ENCODE measurements at regions not wholly inside any gene's neighbourhood (a gene's known extent, or its start where the extent isn't known, plus 50 kb on each side); places are given as distances from the start of the nearest gene placed in this dataset.

DNA sequence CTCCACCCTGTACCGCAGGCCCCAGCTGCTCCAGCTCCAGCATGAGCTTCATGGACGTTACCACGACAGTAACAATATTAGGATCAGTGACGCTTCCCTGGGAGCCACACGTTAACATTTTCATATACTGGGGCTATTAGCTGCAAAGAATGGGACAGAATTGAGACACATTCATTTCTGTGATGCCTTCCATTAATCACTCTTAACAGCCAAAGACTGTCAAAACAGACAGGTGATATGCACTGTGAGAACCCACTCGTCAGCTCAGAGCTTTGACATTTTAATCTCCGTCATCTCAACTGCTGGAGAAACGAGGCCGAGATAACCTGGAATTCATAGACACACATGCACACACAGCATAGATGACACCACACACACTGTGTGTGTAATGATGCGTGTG is 408.4 kb upstream of the SHH start:
- TF ChIP-seq, protein P1, sequence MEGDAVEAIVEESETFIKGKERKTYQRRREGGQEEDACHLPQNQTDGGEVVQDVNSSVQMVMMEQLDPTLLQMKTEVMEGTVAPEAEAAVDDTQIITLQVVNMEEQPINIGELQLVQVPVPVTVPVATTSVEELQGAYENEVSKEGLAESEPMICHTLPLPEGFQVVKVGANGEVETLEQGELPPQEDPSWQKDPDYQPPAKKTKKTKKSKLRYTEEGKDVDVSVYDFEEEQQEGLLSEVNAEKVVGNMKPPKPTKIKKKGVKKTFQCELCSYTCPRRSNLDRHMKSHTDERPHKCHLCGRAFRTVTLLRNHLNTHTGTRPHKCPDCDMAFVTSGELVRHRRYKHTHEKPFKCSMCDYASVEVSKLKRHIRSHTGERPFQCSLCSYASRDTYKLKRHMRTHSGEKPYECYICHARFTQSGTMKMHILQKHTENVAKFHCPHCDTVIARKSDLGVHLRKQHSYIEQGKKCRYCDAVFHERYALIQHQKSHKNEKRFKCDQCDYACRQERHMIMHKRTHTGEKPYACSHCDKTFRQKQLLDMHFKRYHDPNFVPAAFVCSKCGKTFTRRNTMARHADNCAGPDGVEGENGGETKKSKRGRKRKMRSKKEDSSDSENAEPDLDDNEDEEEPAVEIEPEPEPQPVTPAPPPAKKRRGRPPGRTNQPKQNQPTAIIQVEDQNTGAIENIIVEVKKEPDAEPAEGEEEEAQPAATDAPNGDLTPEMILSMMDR (conservative IDR thresholded peaks at IDR 0.05; ENCODE audit: low read depth), result no peak
- ChIA-PET POLR2A (ENCODE audit: low non-redundant PET) (no interaction called here), CTCF (no interaction called here)
- no peak overlapping the region for H3K27ac ChIP-seq
- DNase-seq (ENCODE audit: low spot score), result no peak

DNA sequence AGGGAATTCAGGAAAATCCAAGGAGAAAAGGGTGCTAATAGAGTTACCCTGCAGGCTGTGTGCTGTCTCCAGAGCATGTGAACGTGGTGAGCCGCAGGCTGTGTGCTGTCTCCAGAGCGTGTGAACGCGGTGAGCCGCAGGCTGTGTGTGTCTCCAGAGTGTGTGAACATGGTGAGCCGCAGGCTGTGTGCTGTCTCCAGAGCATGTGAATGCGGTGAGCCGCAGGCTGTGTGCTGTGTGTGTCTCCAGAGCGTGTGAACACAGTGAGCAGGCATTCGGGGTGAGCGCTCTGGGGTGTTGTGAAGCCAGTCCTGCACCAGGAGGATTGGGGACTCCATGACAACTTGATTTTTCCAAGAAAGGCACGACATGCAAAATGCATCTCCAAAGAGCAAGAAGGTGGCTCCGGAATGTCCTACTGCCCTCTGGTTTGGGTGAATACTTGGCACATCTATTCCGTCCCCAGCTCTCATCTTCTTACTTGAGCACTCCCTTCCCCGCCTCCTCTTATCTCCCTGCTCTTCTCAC is 407.9 kb upstream of the SHH start:
- ChIA-PET CTCF (no interaction called here), POLR2A (ENCODE audit: low non-redundant PET) (no interaction called here)
- DNase-seq (ENCODE audit: low spot score), result no peak
- TF ChIP-seq, protein P1 (conservative IDR thresholded peaks at IDR 0.05; ENCODE audit: low read depth), result no peak
- no peak overlapping the region for H3K27ac ChIP-seq

DNA sequence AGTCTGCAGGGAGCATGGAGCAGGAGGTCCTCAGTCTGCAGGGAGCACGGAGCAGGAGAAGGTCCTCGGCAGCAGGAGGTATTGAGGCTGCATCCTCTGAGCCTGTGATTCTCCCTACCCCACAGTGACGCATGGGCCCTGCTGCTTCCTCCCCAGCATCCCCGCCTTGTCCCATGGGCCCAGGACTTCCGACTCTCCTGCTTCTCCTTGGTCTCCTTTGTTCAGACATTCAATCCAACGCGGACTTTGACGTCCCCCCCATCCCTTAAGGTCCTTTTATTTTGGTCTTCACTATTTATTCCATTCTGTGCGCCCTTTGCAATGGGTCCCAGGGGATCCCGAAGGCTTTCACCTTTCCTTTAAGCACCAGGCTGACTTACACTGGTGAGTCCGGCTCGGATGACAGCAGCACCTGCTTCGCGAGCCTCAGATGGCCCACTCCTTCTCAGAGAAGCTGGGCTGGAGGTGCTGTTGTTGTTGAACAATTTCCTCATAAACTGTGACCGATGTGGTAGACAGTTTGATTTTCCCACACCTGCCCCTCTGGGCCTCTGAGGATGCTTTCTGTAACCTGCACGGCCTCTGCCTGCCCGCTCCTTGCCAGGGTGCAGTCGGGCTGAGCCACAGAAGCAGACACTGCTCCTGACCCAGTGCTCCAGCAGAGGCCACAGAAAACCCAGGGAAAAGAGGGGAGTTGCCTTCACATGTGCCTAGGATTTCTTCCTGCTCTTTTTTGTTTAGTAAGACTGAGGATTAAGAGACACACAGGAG is 407.2 kb upstream of the SHH start:
- CTCF ChIA-PET, result no interaction called here
- TF ChIP-seq, protein P1 (conservative IDR thresholded peaks at IDR 0.05; ENCODE audit: low read depth), result no peak
- POLR2A ChIA-PET (ENCODE audit: low non-redundant PET), result no interaction called here
- H3K27ac ChIP-seq, result no peak overlapping the region
- DNase-seq (ENCODE audit: low spot score), result no peak

DNA sequence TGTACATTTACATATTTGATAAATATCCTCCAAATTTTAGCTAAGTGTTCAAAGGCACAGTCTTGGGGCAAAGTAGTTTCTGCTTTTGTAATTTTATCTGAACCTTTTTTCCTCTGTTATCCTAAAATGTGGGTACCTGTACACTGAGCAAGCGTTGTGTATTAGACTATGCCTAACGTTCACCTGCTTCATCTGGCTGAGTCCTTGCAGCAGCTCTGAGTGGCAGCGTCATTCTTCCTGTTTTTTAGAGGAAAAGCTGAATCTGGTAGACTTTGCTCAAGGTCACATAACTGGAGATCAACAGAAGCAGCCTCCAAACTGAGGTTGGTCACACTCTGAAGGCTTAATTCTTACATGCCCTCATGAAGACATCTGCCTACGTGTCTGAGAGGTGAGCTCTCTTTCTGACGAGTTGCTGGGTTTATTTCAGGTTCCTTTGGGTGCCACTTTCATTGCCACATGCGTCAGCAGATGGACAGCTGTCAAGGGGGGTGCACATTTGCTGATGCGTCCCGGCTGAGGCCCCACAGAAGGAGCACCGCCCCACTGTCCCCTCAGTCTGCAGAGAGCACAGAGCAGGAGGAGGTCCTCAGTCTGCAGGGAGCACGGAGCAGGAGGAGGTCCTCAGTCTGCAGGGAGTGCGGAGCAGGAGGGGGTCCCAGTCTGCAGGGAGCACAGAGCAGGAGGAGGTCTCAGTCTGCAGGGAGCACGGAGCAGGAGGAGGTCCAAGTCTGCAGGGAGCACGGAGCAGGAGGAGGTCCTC is 406.5 kb upstream of the SHH start:
- no peak for DNase-seq (ENCODE audit: low spot score)
- POLR2A ChIA-PET (ENCODE audit: low non-redundant PET), result no interaction called here
- CTCF ChIA-PET, result no interaction called here
- H3K27ac ChIP-seq, result no peak overlapping the region
- TF ChIP-seq, protein P1 (conservative IDR thresholded peaks at IDR 0.05; ENCODE audit: low read depth), result no peak

DNA sequence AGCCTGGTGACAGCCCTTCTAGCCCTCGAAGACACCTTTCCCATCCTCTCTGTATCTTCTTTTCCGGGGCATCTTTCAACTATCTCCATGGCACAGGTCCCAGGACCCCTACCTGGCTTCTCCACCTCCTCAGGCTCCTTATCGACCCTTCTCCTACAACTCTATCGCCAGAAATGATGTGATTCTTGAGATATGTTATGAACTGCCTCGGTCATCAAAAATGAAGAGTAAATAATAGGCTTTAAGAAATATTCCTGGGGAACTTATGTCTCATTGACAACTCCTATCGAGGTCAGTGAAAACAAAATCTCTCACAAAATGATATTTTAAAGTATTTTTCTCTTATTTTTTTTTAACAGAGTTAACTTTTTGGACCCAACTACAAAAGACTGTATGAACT is 405.5 kb upstream of the SHH start:
- no peak overlapping the region for H3K27ac ChIP-seq
- TF ChIP-seq, protein P1 (conservative IDR thresholded peaks at IDR 0.05; ENCODE audit: low read depth), result no peak
- DNase-seq (ENCODE audit: low spot score), result no peak
- CTCF ChIA-PET, result no interaction called here
- POLR2A ChIA-PET (ENCODE audit: low non-redundant PET), result no interaction called here

DNA sequence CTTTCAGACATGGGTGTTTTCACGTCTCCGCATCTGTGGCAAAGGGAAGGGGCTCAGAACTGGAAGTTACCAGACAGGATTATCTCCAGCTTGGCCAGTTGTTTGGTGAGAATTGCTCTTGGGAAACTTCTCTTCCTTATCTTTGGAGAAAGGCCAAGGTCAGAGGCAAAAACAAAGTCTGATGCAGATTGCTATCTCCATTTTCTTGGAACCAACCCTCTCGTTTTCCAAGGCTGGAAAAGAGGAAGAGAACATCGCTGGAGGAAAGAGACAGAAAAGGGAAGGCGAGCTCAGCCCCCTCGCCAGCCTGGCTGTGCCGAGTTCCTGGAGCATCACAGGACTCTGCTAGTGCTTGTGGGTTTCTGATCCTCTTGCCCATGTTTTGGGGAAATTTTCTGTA is 396.8 kb upstream of the SHH start:
- TF ChIP-seq, protein P1 (conservative IDR thresholded peaks at IDR 0.05; ENCODE audit: low read depth), result no peak

More for the DNA sequence above, 396.8 kb upstream of the SHH start:
- H3K27ac ChIP-seq, result no peak overlapping the region
- CTCF ChIA-PET, result interaction anchor here (0.6 kb wide), 1 partner anchor 67 kb away, joined by 3 read pairs; no protein-coding TSS in a partner anchor
- POLR2A ChIA-PET (ENCODE audit: low non-redundant PET), result no interaction called here
- no peak for DNase-seq (ENCODE audit: low spot score)

All from RWPE1 (cell line).